ENCODE measurements at regions not wholly inside any gene's neighbourhood (a gene's known extent, or its start where the extent isn't known, plus 50 kb on each side); places are given as distances from the start of the nearest gene placed in this dataset.

DNA sequence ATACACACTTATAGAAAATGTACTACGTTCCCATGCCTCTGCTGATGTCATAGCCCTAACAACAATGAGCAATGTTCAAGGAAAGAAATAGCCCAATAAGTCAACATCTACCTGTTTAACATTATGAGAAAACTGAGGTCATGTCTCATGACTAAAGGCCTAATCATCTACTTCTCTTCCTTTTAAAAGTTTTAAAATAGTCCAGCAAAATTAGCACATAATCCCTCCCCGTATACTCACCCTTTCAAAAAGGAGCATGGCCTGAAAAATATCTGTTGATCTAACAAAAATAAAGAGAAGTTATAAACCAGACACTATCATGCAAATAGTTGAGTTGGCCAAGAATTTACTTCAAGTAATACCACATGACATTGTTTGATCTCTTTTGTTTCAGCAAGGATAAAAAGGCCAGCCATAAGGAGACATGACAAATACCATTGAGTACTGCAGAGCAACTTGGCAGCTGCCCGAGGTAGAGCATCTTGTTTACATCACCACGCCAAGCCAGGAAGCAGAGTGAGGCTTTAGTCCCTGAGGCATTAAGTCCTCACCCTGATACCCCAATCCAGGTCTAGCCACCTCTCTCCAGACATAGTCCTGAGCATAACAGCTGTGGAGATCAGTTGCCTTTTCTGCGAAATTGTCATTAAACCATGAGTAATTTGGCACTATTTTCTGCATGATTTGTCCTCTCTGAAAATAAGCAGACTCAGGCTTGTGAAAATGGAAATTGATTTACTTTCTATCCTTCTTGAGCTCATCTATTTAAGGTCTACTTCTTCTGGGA lies 137.4 kb upstream of the ETAA1 start:
- POLR2A ChIA-PET: no interaction called here

GRCh38 chr2:67260343-67261277 lies 136.5 kb upstream of the ETAA1 start:
- TF ChIP-seq TARDBP (IDR thresholded peaks at IDR 0.05) (no peak), SUZ12 (IDR thresholded peaks at IDR 0.05) (no peak), ELF4 (IDR thresholded peaks at IDR 0.05) (no peak), ZNF384 (IDR thresholded peaks at IDR 0.05) (no peak), HDGF (IDR thresholded peaks at IDR 0.05; ENCODE audit: borderline replicate concordance) (no peak), BHLHE40 (IDR thresholded peaks at IDR 0.05; ENCODE audit: borderline replicate concordance) (no peak), L3MBTL2 (conservative IDR thresholded peaks at IDR 0.05) (no peak), PKNOX1 (IDR thresholded peaks at IDR 0.05) (no peak)
- ChIA-PET POLR2A (no interaction called here), CTCF (interaction anchor here (0.6 kb wide), 2 partner anchors 10 to 15 kb away, joined by 3 to 6 read pairs; no protein-coding TSS in a partner anchor)
- DNase-seq (ENCODE audit: extremely low spot score): no peak

More for the DNA sequence above, 137.4 kb upstream of the ETAA1 start:
- CTCF ChIA-PET: interaction anchor here (0.6 kb wide), 1 partner anchor 11 kb away, joined by 6 read pairs; no protein-coding TSS in a partner anchor
- DNase-seq (ENCODE audit: extremely low spot score): no peak
- TF ChIP-seq L3MBTL2 (conservative IDR thresholded peaks at IDR 0.05): no peak
- no peak for TF ChIP-seq PKNOX1 (IDR thresholded peaks at IDR 0.05)
- TF ChIP-seq SUZ12 (IDR thresholded peaks at IDR 0.05): no peak
- TF ChIP-seq FOXM1 (IDR thresholded peaks at IDR 0.05; ENCODE audit: borderline replicate concordance): no peak
- TF ChIP-seq NFRKB (IDR thresholded peaks at IDR 0.05): no peak
- TF ChIP-seq CTBP1 (IDR thresholded peaks at IDR 0.05; ENCODE audit: borderline replicate concordance): no peak
- no peak for TF ChIP-seq ARNT (IDR thresholded peaks at IDR 0.05)
- no peak for TF ChIP-seq BHLHE40 (IDR thresholded peaks at IDR 0.05; ENCODE audit: borderline replicate concordance)
- no peak for TF ChIP-seq TARDBP (IDR thresholded peaks at IDR 0.05)
- TF ChIP-seq LEF1 (IDR thresholded peaks at IDR 0.05; ENCODE audit: borderline replicate concordance): no peak
- TF ChIP-seq SP1 (IDR thresholded peaks at IDR 0.05): no peak
- no peak for TF ChIP-seq ZNF384 (IDR thresholded peaks at IDR 0.05)
- no peak for TF ChIP-seq HDGF (IDR thresholded peaks at IDR 0.05; ENCODE audit: borderline replicate concordance)
- no peak for TF ChIP-seq FOXK2 (IDR thresholded peaks at IDR 0.05)
- no peak for TF ChIP-seq FOXA1 (IDR thresholded peaks at IDR 0.05)
- TF ChIP-seq ELF4 (IDR thresholded peaks at IDR 0.05): no peak

GRCh38 chr2:67267241-67267640 lies 129.9 kb upstream of the ETAA1 start:
- POLR2A ChIA-PET: no interaction called here
- no peak for DNase-seq (ENCODE audit: extremely low spot score)
- CTCF ChIA-PET: no interaction called here
- peak; percentile 76 for TF ChIP-seq PKNOX1 (IDR thresholded peaks at IDR 0.05)
- no peak for TF ChIP-seq LEF1 (IDR thresholded peaks at IDR 0.05; ENCODE audit: borderline replicate concordance)

DNA sequence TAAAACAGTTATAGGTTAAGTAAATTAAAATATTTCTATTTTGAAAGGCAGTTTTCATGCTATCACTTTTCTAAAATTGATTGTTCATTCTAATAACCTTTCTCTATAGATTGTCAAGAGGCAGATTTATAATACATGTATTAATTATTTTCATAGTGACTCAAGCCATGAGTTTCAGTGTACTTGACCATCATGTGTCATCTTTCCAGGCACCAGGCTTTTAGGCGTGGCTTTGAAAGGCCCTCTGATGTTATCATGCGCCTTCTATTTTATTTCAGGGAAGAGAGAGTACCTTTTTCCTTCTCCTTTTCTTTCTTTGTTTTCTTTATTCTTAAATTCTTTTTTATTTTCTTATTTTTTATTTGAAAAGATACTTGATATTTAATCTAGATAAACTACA lies 128.3 kb upstream of the ETAA1 start:
- DNase-seq (ENCODE audit: extremely low spot score): no peak
- no peak for TF ChIP-seq HDGF (IDR thresholded peaks at IDR 0.05; ENCODE audit: borderline replicate concordance)
- TF ChIP-seq CTBP1 (IDR thresholded peaks at IDR 0.05; ENCODE audit: borderline replicate concordance): no peak
- CTCF ChIA-PET: no interaction called here
- POLR2A ChIA-PET: no interaction called here

DNA sequence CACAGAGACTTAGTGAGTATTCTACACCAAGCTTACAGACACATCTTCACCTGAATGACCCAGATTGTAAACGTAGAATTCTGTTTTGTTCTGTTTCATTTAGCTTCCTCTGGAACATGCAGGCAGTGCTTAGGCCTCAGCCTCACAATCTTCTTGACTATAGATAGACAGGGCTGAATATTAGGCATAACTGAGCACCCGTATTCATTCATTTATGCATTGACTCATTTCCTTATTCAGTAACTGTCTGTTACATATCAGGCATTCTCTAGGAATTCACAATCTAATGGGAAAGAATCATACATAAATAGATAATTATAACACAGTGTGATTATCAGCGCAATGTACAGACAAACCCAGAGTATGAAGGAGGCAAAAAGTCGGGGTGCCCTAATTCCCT lies 124.9 kb upstream of the ETAA1 start:
- ChIA-PET POLR2A (no interaction called here), CTCF (no interaction called here)
- TF ChIP-seq HDGF (IDR thresholded peaks at IDR 0.05; ENCODE audit: borderline replicate concordance): no peak
- no peak for TF ChIP-seq BHLHE40 (IDR thresholded peaks at IDR 0.05; ENCODE audit: borderline replicate concordance)
- TF ChIP-seq LEF1 (IDR thresholded peaks at IDR 0.05; ENCODE audit: borderline replicate concordance): no peak
- no peak for TF ChIP-seq TARDBP (IDR thresholded peaks at IDR 0.05)
- no peak for TF ChIP-seq SP1 (IDR thresholded peaks at IDR 0.05)
- no peak for TF ChIP-seq ZNF384 (IDR thresholded peaks at IDR 0.05)
- no peak for TF ChIP-seq CTBP1 (IDR thresholded peaks at IDR 0.05; ENCODE audit: borderline replicate concordance)
- TF ChIP-seq ARNT (IDR thresholded peaks at IDR 0.05): no peak
- no peak for TF ChIP-seq L3MBTL2 (conservative IDR thresholded peaks at IDR 0.05)
- TF ChIP-seq FOXA1 (IDR thresholded peaks at IDR 0.05): no peak
- TF ChIP-seq FOXM1 (IDR thresholded peaks at IDR 0.05; ENCODE audit: borderline replicate concordance): no peak
- no peak for TF ChIP-seq SUZ12 (IDR thresholded peaks at IDR 0.05)
- TF ChIP-seq PKNOX1 (IDR thresholded peaks at IDR 0.05): no peak
- TF ChIP-seq FOXK2 (IDR thresholded peaks at IDR 0.05): no peak
- no peak for TF ChIP-seq NFRKB (IDR thresholded peaks at IDR 0.05)
- no peak for TF ChIP-seq ELF4 (IDR thresholded peaks at IDR 0.05)
- no peak for DNase-seq (ENCODE audit: extremely low spot score)

Measured in HEK293T (cell line).